Mesendoderm (in vitro differentiated cells): ENCODE measurements at regions not wholly inside any gene's neighbourhood (a gene's known extent, or its start where the extent isn't known, plus 50 kb on each side); places are given as distances from the start of the nearest gene placed in this dataset.

ENCODE experiments used
- DNase-seq: peaks from one replicate; pipeline ENCODE4 v3.0.0; 2013
- H2AK5ac ChIP-seq: 2 replicates; pipeline ENCODE4 v1.6.1; 2013; ENCODE audit warnings: low read length, inconsistent platforms
- H2BK120ac ChIP-seq: 2 replicates; pipeline ENCODE4 v1.6.1; 2013; ENCODE audit warnings: low read depth, mild to moderate bottlenecking, low read length, moderate library complexity, mixed read lengths
- H2BK15ac ChIP-seq: replicated peaks from 2 replicates; pipeline ENCODE4 v1.6.1; 2013; ENCODE audit warnings: low read depth, mild to moderate bottlenecking, moderate library complexity
- H2BK5ac ChIP-seq: 2 replicates; pipeline ENCODE4 v1.6.1; 2013; ENCODE audit warnings: low read length, inconsistent platforms
- H3K18ac ChIP-seq: 2 replicates; pipeline ENCODE4 v1.6.1; 2013; ENCODE audit warnings: mild to moderate bottlenecking, low read length, mixed read lengths
- H3K23ac ChIP-seq: one replicate; pipeline ENCODE4 v1.6.1; 2013; ENCODE audit warnings: low read length
- H3K27ac ChIP-seq: 2 replicates; pipeline ENCODE4 v1.5.1; 2013; ENCODE audit warnings: low read depth, mild to moderate bottlenecking, inconsistent platforms, low read length, moderate library complexity
- H3K27me3 ChIP-seq: 2 replicates; pipeline ENCODE4 v1.6.1; 2013; ENCODE audit warnings: low read length, control low read depth, mild to moderate bottlenecking, inconsistent platforms; ENCODE audit not compliant: insufficient read depth, poor library complexity
- H3K36me3 ChIP-seq: 2 replicates; pipeline ENCODE4 v1.6.1; 2013; ENCODE audit warnings: low read length, inconsistent platforms; ENCODE audit not compliant: control insufficient read depth, insufficient read depth
- H3K4ac ChIP-seq: one replicate; pipeline ENCODE4 v1.6.1; 2013; ENCODE audit warnings: low read depth, mild to moderate bottlenecking, low read length, moderate library complexity
- H3K4me1 ChIP-seq: 2 replicates; pipeline ENCODE4 v1.6.1; 2013; ENCODE audit warnings: low read depth, low read length, inconsistent platforms; ENCODE audit not compliant: control insufficient read depth
- H3K4me2 ChIP-seq: 2 replicates; pipeline ENCODE4 v1.6.1; 2013; ENCODE audit warnings: low read length
- H3K4me3 ChIP-seq: 2 replicates; pipeline ENCODE4 v1.5.1; 2013; ENCODE audit warnings: mild to moderate bottlenecking, low read length
- H3K56ac ChIP-seq: one replicate; pipeline ENCODE4 v1.6.1; 2013; ENCODE audit warnings: low read length
- H3K79me1 ChIP-seq: 2 replicates; pipeline ENCODE4 v1.6.1; 2013; ENCODE audit warnings: low read length, inconsistent platforms
- H3K79me2 ChIP-seq: 2 replicates; pipeline ENCODE4 v1.6.1; 2013; ENCODE audit warnings: mild to moderate bottlenecking, low read length; ENCODE audit not compliant: control insufficient read depth, insufficient read depth
- H3K9ac ChIP-seq: 2 replicates; pipeline ENCODE4 v1.6.1; 2013; ENCODE audit warnings: low read length, inconsistent platforms
- H4K5ac ChIP-seq: one replicate; pipeline ENCODE4 v1.6.1; 2013; ENCODE audit warnings: low read length
- H4K8ac ChIP-seq: one replicate; pipeline ENCODE4 v1.6.1; 2013; ENCODE audit warnings: low read depth, mild to moderate bottlenecking, control low read depth, low read length, moderate library complexity
- WGBS: extraction: QIAGEN DNeasy Blood & Tissue Kit; methylation state at CpG from one replicate; pipeline ENCODE4 v1.1.7; 2013; ENCODE audit warnings: low lambda C conversion rate, missing lambda C conversion rate; ENCODE audit not compliant: insufficient coverage; ENCODE audit errors: extremely low coverage; 5-methylcytosine and 5-hydroxymethylcytosine counted together

DNA sequence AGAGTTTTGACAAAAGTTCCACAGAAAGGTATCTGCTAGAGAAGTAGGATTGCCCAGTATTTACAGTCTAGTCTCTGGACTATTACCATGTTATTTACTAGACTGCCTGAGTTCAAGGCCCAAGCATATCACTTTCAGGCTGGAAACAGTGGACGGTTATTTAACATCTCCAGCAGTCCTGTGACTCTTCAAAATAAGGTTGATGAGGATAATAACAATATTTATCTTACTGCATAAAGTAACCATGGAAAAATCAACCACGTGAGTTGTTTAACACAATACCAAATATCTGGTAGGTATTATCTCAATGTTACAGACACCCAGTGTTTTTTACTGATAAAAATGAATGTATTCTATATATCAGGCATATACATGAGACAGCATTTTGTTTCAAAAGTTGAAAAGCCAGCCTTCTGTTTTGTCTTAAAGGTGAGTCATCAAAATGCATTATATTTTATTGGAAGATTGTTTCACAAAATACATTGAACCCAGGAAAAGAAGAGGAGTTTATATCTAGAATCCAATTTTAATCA is 535.8 kb downstream of the TBL1XR1 start:
- Histone ChIP-seq H2BK120ac (no peak overlapping the region), H3K4me2 (no peak overlapping the region), H3K4me3 (no peak overlapping the region), H2BK5ac (no peak overlapping the region), H3K9ac (no peak overlapping the region), H3K56ac (no peak overlapping the region), H2BK15ac (no peak overlapping the region), H3K23ac (no peak overlapping the region), H3K27ac (no peak overlapping the region), H3K79me2 (no peaks in the 10 kb centered on the region), H3K36me3 (no peaks in the 10 kb centered on the region), H3K4ac (no peak overlapping the region), H3K4me1 (peaks cover 3% of the 10 kb centered on the region), H4K5ac (no peak overlapping the region), H3K79me1 (no peaks in the 10 kb centered on the region), H3K27me3 (no peaks in the 10 kb centered on the region), H4K8ac (no peak overlapping the region), H2AK5ac (no peak overlapping the region), H3K18ac (no peak overlapping the region)
- no CpG with 5 or more reads among the region's 2 CpGs for WGBS
- DNase-seq = no peak

DNA sequence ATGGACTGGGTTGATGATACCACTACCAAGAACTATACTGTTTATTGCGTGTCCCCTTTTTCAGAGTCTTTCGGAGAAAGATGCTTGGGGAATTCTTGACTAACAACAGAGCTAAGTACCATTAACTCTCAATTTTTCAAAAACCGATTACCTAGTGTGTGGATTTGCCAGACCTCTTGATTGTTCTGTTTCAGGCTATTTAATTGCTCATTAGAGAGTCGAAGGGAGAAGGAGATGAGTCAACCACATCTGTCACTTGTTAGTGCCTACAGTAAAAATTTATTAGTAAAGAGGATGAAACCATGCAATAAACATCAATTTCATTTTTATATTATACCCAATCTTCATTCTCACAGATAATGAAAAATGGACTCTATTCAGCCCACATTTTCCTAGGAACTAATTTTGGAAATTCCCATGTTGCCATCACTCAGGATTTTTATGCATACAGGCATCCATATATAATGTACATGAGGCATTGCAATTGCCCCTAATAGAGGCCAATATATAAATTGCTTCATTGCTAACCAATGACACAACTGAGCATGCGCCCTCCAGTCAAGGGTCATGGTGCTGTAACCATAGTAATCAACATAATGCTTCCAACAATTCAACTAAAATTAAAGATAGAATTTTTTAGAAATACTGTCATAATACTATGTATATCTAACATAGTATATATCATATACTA is 541.7 kb downstream of the TBL1XR1 start:
- Histone ChIP-seq H3K27me3 (no peaks in the 10 kb centered on the region), H3K9ac (no peak overlapping the region), H3K4ac (no peak overlapping the region), H2BK120ac (no peak overlapping the region), H4K8ac (no peak overlapping the region), H3K4me3 (no peak overlapping the region), H3K23ac (no peak overlapping the region), H2BK15ac (no peak overlapping the region), H3K79me1 (no peaks in the 10 kb centered on the region), H3K36me3 (no peaks in the 10 kb centered on the region), H3K79me2 (no peaks in the 10 kb centered on the region), H3K4me2 (no peak overlapping the region), H2BK5ac (no peak overlapping the region), H3K27ac (no peak overlapping the region), H3K4me1 (no peaks in the 10 kb centered on the region), H2AK5ac (no peak overlapping the region), H4K5ac (no peak overlapping the region), H3K18ac (no peak overlapping the region), H3K56ac (no peak overlapping the region)
- no peak for DNase-seq
- WGBS = no CpG with 5 or more reads among the region's 5 CpGs

DNA sequence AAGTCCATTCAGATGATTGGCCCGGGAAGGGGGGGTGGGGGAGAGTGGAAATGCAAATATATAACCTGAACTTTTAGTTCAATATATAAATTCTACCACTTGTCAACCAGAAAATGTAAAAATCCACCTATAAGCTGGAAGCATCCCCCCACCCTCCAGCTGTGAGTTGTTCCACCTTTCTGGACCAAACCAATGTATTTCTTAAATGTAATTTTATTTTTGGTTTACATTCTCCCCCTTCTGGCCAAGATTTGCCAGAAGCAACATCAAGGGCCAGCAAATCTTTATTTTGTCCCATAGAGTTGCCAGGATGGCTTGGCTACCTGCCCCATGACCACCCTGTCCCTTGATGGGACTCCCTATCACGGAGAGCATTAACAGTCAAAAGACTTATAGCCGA is 545.7 kb downstream of the TBL1XR1 start:
- Histone ChIP-seq H4K5ac (no peak overlapping the region), H3K23ac (no peak overlapping the region), H3K27ac (no peak overlapping the region), H2BK120ac (no peak overlapping the region), H3K56ac (no peak overlapping the region), H3K4me2 (no peak overlapping the region), H3K18ac (no peak overlapping the region), H3K4me3 (no peak overlapping the region), H2AK5ac (no peak overlapping the region), H2BK5ac (no peak overlapping the region), H3K4ac (no peak overlapping the region), H3K27me3 (no peaks in the 10 kb centered on the region), H3K79me1 (no peaks in the 10 kb centered on the region), H3K4me1 (no peaks in the 10 kb centered on the region), H2BK15ac (no peak overlapping the region), H3K36me3 (no peaks in the 10 kb centered on the region), H3K79me2 (no peaks in the 10 kb centered on the region), H4K8ac (no peak overlapping the region), H3K9ac (no peak overlapping the region)
- peak; percentile 5 for DNase-seq
- no CpG with 5 or more reads among the region's 3 CpGs for WGBS

DNA sequence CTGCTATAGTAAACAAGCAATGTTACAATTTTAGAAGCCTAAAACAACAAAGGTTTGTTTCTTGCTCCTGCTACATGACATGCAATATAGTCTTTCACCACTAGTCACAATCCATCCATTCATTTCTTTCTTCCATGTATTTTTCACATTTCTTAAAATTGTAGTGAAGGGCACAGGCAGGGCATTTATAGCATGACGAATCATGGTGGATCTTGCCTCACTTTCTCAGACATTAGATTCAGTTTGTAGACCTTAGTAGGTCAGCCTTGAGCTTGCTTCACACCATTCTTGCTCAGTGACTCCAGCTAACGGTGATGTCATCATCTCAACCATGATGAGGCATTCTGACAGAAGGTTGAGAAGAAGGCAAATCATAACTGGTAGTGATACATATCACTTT is 546.8 kb downstream of the TBL1XR1 start:
- DNase-seq = peak; percentile 55
- Histone ChIP-seq H3K27ac (no peak overlapping the region), H3K36me3 (no peaks in the 10 kb centered on the region), H4K8ac (no peak overlapping the region), H2BK5ac (no peak overlapping the region), H3K4ac (no peak overlapping the region), H3K4me3 (no peak overlapping the region), H3K79me1 (no peaks in the 10 kb centered on the region), H3K56ac (no peak overlapping the region), H3K18ac (no peak overlapping the region), H3K79me2 (no peaks in the 10 kb centered on the region), H2BK120ac (no peak overlapping the region), H2AK5ac (no peak overlapping the region), H3K4me2 (no peak overlapping the region), H4K5ac (no peak overlapping the region), H3K4me1 (no peaks in the 10 kb centered on the region), H3K27me3 (no peaks in the 10 kb centered on the region), H3K9ac (no peak overlapping the region), H3K23ac (no peak overlapping the region), H2BK15ac (no peak overlapping the region)
- no CpG with 5 or more reads among the region's 2 CpGs for WGBS

DNA sequence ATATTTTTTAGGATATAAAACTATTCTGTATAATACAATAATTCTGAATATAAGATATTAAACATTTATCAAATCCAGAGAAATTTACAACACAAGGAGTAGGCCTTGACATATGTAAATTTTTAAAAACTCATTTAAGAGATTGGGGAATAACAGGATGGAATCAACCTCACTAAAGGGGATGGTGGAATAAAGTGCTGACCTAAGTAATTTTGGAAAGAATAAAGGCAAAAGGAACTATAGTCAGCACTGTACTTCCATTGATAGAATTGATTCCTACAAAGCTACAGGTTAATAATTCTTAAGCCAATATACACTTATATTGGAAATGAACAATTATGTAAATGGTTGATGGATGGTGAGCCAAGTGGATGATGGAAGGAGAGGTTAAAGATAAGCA is 549.3 kb downstream of the TBL1XR1 start:
- Histone ChIP-seq H3K4me2 (no peak overlapping the region), H4K5ac (no peak overlapping the region), H3K79me2 (no peaks in the 10 kb centered on the region), H2BK120ac (no peak overlapping the region), H3K27me3 (no peaks in the 10 kb centered on the region), H3K27ac (no peak overlapping the region), H3K4me1 (no peaks in the 10 kb centered on the region), H3K9ac (no peak overlapping the region), H4K8ac (no peak overlapping the region), H3K4ac (no peak overlapping the region), H3K23ac (no peak overlapping the region), H2BK5ac (no peak overlapping the region), H3K18ac (no peak overlapping the region), H3K79me1 (no peaks in the 10 kb centered on the region), H3K56ac (no peak overlapping the region), H2BK15ac (no peak overlapping the region), H3K36me3 (no peaks in the 10 kb centered on the region), H2AK5ac (no peak overlapping the region), H3K4me3 (no peak overlapping the region)
- no peak for DNase-seq

DNA sequence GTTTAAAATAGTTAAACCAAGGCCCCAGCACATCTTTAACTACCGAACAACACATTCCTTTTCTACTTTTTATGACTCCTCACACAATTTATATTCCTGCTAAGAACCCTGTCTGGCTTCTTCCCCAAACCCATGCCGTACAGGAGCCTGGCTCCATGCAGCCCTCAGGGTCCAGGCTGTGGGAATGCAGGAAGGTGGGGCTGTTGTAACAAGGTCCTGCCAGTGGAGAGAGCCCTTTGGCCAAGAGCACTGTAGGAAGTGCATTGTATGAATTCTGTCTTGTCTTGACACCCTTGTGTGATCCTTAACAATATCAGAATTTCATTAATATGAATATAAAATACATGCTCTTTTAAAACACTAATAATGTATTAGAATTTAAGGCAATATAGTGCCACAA is 563.8 kb downstream of the TBL1XR1 start:
- no peak overlapping the region for H3K27ac ChIP-seq

More for the DNA sequence above, 563.8 kb downstream of the TBL1XR1 start:
- Histone ChIP-seq H3K4me2 (no peak overlapping the region), H4K5ac (no peak overlapping the region), H3K79me2 (no peaks in the 10 kb centered on the region), H2BK120ac (no peak overlapping the region), H3K4me1 (no peaks in the 10 kb centered on the region), H3K4me3 (no peak overlapping the region), H2AK5ac (no peak overlapping the region), H4K8ac (no peak overlapping the region), H3K27me3 (no peaks in the 10 kb centered on the region), H3K79me1 (no peaks in the 10 kb centered on the region), H3K4ac (no peak overlapping the region), H3K18ac (no peak overlapping the region), H3K9ac (no peak overlapping the region), H2BK15ac (no peak overlapping the region), H2BK5ac (no peak overlapping the region), H3K23ac (no peak overlapping the region), H3K56ac (no peak overlapping the region), H3K36me3 (no peaks in the 10 kb centered on the region)
- 100% methylated on average over 1 of the region's 2 CpGs for WGBS
- peak; percentile 69 for DNase-seq
